ENCODE measurements at regions not wholly inside any gene's neighbourhood (a gene's known extent, or its start where the extent isn't known, plus 50 kb on each side); places are given as distances from the start of the nearest gene placed in this dataset.

DNA sequence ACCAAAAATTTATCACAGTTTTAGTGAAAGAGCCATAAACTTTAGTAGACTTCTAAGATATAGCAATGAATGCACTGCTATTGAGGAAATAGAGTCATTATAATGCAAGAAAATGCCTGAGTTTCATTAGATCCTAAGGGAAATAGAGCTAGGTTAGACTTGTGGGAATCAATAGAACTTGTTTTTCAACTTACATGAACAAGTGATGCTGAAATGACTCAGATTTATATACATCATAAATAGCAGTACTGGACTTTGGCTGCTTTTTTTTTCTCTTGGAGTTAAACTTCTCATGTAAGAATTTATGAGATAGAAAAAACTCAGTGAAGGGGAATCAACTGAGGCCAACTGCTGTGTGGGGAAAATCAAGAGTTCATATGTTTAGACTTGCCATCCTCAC lies 216.5 kb upstream of the AADAT start:
- no peaks in the 10 kb centered on the region for H3K9me3 ChIP-seq
- no peaks in the 10 kb centered on the region for H3K4me1 ChIP-seq
- no peak overlapping the region for H3K4me3 ChIP-seq
- H3K27ac ChIP-seq = no peak overlapping the region
- no peaks in the 10 kb centered on the region for H3K36me3 ChIP-seq (replicated peaks in 1 of 2; ENCODE audit: insufficient read depth in 1 of 2, low read depth in 2 of 2)
- TF ChIP-seq, protein P1, sequence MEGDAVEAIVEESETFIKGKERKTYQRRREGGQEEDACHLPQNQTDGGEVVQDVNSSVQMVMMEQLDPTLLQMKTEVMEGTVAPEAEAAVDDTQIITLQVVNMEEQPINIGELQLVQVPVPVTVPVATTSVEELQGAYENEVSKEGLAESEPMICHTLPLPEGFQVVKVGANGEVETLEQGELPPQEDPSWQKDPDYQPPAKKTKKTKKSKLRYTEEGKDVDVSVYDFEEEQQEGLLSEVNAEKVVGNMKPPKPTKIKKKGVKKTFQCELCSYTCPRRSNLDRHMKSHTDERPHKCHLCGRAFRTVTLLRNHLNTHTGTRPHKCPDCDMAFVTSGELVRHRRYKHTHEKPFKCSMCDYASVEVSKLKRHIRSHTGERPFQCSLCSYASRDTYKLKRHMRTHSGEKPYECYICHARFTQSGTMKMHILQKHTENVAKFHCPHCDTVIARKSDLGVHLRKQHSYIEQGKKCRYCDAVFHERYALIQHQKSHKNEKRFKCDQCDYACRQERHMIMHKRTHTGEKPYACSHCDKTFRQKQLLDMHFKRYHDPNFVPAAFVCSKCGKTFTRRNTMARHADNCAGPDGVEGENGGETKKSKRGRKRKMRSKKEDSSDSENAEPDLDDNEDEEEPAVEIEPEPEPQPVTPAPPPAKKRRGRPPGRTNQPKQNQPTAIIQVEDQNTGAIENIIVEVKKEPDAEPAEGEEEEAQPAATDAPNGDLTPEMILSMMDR (IDR thresholded peaks at IDR 0.05) = no peak
- TF ChIP-seq POLR2A (IDR thresholded peaks at IDR 0.05) = no peak
- ATAC-seq (no peak), DNase-seq (no peak)
- intact Hi-C loops (cut with DNase I) = no loop called here
- no peaks in the 10 kb centered on the region for H3K27me3 ChIP-seq

DNA sequence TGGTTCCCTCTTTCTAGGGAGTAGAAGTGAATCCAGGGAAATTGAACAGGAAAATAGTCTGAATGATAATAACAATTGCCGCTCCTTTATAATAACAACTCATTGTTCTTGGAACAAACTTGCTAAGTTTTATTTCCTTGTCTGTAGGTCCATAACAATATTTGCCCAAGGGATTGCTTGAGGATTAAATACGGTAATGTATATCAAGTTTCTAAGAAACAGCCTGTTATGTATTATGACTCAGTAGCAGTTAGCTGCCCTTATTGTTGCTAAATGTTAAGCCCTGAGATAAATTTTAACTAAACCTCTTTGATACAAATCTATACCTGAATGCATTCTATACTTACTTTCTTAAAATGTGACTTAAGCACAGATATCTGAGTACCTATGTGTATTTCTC lies 215.9 kb upstream of the AADAT start:
- Histone ChIP-seq H3K27me3 (no peaks in the 10 kb centered on the region), H3K36me3 (replicated peaks in 1 of 2; ENCODE audit: insufficient read depth in 1 of 2, low read depth in 2 of 2) (no peaks in the 10 kb centered on the region), H3K4me1 (no peaks in the 10 kb centered on the region), H3K9me3 (no peaks in the 10 kb centered on the region), H3K27ac (no peak overlapping the region), H3K4me3 (no peak overlapping the region)
- intact Hi-C loops (cut with DNase I) = no loop called here
- 61 to 63% methylated on average over 2 of the region's 2 CpGs for WGBS, 2 donors
- ATAC-seq = no peak
- no peak for DNase-seq
- TF ChIP-seq POLR2A (IDR thresholded peaks at IDR 0.05) = no peak
- TF ChIP-seq, protein P1 (IDR thresholded peaks at IDR 0.05) = no peak

DNA sequence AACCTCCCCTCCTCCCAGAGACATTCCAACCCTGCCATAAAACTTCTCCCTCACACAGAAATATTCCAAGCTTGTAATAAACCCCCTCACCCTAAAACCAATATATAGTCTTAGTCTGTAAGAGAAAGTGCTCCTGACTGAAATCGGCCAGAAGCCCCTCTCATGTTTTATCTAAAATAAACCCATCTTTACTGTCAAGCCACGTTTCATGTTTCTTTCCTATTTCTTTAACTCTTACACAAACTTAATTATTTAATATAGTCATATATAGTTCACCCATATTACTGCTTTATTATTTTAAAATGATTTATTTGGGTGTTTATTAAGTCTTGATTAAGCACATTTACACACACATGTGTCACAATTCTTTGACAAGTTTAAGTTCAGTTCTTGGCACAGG lies 191.3 kb upstream of the AADAT start:
- ATAC-seq = no peak
- intact Hi-C loops (cut with DNase I) = no loop called here
- WGBS, 2 donors = 57 to 59% methylated on average over 2 of the region's 2 CpGs

DNA sequence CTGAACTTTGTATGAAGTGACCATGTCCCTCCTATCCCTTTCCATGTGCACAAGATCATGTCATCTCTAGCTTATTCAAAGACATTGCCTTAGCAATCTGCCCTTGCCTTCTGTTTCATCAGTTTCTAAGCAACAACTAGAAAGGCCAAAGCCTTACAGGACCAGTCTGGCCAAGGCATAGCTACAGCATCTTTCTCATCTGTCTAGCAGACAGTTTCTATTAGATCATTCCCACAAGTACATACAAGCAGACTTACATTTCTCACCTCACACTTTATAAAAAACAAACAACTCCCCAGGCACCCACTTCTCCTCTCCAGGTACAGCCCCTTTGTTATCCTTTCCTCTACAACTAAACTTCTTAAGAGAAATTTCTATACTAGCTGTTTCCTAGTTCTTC lies 188.7 kb upstream of the AADAT start:
- Histone ChIP-seq H3K27ac (no peak overlapping the region), H3K9me3 (no peaks in the 10 kb centered on the region), H3K4me3 (no peak overlapping the region), H3K36me3 (replicated peaks in 1 of 2; ENCODE audit: insufficient read depth in 1 of 2, low read depth in 2 of 2) (no peaks in the 10 kb centered on the region), H3K27me3 (no peaks in the 10 kb centered on the region), H3K4me1 (no peaks in the 10 kb centered on the region)
- DNase-seq (no peak), ATAC-seq (no peak)
- TF ChIP-seq, protein P1 (IDR thresholded peaks at IDR 0.05) = no peak
- TF ChIP-seq POLR2A (IDR thresholded peaks at IDR 0.05) = no peak
- intact Hi-C loops (cut with DNase I) = no loop called here

More for the DNA sequence above, 191.3 kb upstream of the AADAT start:
- Histone ChIP-seq H3K4me1 (no peaks in the 10 kb centered on the region), H3K27ac (no peak overlapping the region), H3K9me3 (no peaks in the 10 kb centered on the region), H3K27me3 (no peaks in the 10 kb centered on the region), H3K4me3 (no peak overlapping the region), H3K36me3 (replicated peaks in 1 of 2; ENCODE audit: insufficient read depth in 1 of 2, low read depth in 2 of 2) (no peaks in the 10 kb centered on the region)
- DNase-seq = no peak
- TF ChIP-seq, protein P1 (IDR thresholded peaks at IDR 0.05) = no peak
- no peak for TF ChIP-seq POLR2A (IDR thresholded peaks at IDR 0.05)

DNA sequence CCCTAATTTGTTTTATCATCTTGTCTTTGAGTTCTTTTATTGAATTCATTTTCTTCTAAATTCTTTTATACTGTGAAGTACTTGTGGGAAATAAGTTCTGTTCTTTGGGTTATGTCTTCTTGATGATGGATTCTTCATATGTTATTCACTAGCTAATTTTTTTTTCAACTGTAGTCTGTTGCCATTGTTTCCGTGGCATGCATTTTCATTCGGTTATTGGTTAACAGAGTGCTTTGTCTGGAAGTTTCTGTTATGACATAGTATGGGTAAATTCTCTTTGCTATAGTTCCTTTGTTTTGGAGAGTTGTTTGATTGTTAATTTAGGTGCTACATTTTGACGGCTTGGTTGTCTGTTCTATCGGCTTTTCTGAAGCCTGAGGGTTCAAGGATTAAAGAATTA lies 184.9 kb upstream of the AADAT start:
- intact Hi-C loops (cut with DNase I) = no loop called here
- Histone ChIP-seq H3K9me3 (no peaks in the 10 kb centered on the region), H3K36me3 (replicated peaks in 1 of 2; ENCODE audit: insufficient read depth in 1 of 2, low read depth in 2 of 2) (no peaks in the 10 kb centered on the region), H3K27ac (no peak overlapping the region), H3K4me3 (no peak overlapping the region), H3K27me3 (no peaks in the 10 kb centered on the region), H3K4me1 (no peaks in the 10 kb centered on the region)
- no peak for TF ChIP-seq POLR2A (IDR thresholded peaks at IDR 0.05)
- TF ChIP-seq, protein P1 (IDR thresholded peaks at IDR 0.05) = no peak
- no peak for ATAC-seq
- DNase-seq = no peak
- 55 to 65% methylated on average over 4 of the region's 4 CpGs for WGBS, 2 donors

Measured in body of pancreas (tissue), 4 donors.